ENCODE measurements at regions not wholly inside any gene's neighbourhood (a gene's known extent, or its start where the extent isn't known, plus 50 kb on each side); places are given as distances from the start of the nearest gene placed in this dataset.

GRCh38 chr4:148514041-148514440, 71.8 kb upstream of the NR3C2 start:
- DNase-seq: no peak

GRCh38 chr4:148510211-148510610, 68.0 kb upstream of the NR3C2 start:
- DNase-seq: no peak

GRCh38 chr4:148503681-148504080, 61.5 kb upstream of the NR3C2 start:
- DNase-seq: no peak

DNA sequence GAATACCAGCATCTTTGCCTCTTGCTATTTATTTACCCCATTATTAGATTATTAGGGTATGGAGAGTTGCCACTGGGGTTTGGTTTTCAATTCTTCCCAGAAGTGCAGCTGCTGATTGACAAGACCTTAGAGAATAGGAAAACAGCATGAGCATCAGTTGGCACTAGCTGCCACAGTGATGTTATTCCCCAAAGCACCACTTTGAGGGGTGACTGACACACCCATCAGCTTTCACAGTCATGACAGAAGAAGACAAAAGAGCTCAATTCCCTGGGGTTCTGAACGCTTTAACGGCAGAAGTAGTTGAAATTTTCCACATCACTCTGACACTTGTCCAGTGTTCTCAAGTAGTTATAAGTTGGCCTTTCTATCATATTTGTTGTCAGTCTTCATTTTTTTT, 55.0 kb upstream of the NR3C2 start:
- no peak for DNase-seq

DNA sequence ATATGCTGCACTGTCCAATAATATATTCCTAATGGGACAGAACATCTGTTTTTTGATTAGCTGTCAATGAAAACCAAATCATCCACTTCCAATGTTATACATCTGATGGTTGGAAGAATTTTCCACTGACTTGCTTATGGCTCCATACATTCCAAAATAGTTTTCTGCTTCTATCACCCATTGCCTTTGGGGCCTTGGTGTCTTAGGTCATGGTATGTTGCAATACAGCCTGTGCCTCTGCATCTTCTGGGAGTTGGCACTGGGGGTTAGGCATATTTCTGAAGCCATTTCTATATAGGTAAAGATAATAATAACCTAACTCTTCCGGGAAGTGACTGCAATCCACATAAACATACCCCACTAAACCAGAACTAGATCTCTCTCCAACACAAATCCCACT, 53.2 kb upstream of the NR3C2 start:
- no peak for DNase-seq
